HG03558 (cell line): ENCODE measurements at regions not wholly inside any gene's neighbourhood (a gene's known extent, or its start where the extent isn't known, plus 50 kb on each side); places are given as distances from the start of the nearest gene placed in this dataset.
"Not testable (repeated sequence)": the region's sequence is repeated elsewhere in the genome, so short reads cannot be mapped to it uniquely, and the experiment has no call there.

Source experiments
- ATAC-seq: cut with Tn5 transposase; IDR thresholded peaks from one replicate; pipeline ENCODE4 v1.9.1; 2021; ENCODE audit warnings: moderate number of reproducible peaks; ENCODE audit not compliant: unreplicated experiment; ENCODE audit errors: extremely low read depth

- ATAC-seq = no peak
These were observed 106.7 kb upstream of the KDM7A start for GRCh38 chr7:140283472-140283871.

- ATAC-seq = no peak
These were observed 105.2 kb upstream of the KDM7A start for GRCh38 chr7:140281960-140282359.

- ATAC-seq = no peak
These were observed 104.5 kb upstream of the KDM7A start for GRCh38 chr7:140281255-140281654.

GRCh38 chr7:140276001-140276400, 99.2 kb upstream of the KDM7A start:
- ATAC-seq = no peak

- no peak for ATAC-seq
These were observed 98.5 kb upstream of the KDM7A start for GRCh38 chr7:140275069-140275965.

GRCh38 chr7:140273417-140273816, 96.6 kb upstream of the KDM7A start:
- no peak for ATAC-seq

GRCh38 chr7:140271643-140271968, 94.8 kb upstream of the KDM7A start:
- not testable (repeated sequence) for ATAC-seq

GRCh38 chr7:140269004-140269638, 92.3 kb upstream of the KDM7A start:
- no peak for ATAC-seq

GRCh38 chr7:140267381-140268226, 90.8 kb upstream of the KDM7A start:
- no peak for ATAC-seq

GRCh38 chr7:140263277-140263676, 86.5 kb upstream of the KDM7A start:
- no peak for ATAC-seq

GRCh38 chr7:140262242-140262903, 85.6 kb upstream of the KDM7A start:
- ATAC-seq = no peak

GRCh38 chr7:140261522-140261921, 84.7 kb upstream of the KDM7A start:
- no peak for ATAC-seq

GRCh38 chr7:140261105-140261486, 84.3 kb upstream of the KDM7A start:
- no peak for ATAC-seq

- no peak for ATAC-seq
These were observed 83.7 kb upstream of the KDM7A start for GRCh38 chr7:140260352-140261104.

- not testable (repeated sequence) for ATAC-seq
These were observed 80.5 kb upstream of the KDM7A start for GRCh38 chr7:140257278-140257677.

- ATAC-seq = not testable (repeated sequence)
These were observed 78.2 kb upstream of the KDM7A start for GRCh38 chr7:140254976-140255375.

GRCh38 chr7:140249036-140249806, 72.4 kb upstream of the KDM7A start:
- ATAC-seq = no peak

- ATAC-seq = no peak
These were observed 70.8 kb upstream of the KDM7A start for GRCh38 chr7:140247559-140247958.

- no peak for ATAC-seq
These were observed 68.9 kb upstream of the KDM7A start for GRCh38 chr7:140245611-140246105.
